DND-41 (cell line): ENCODE measurements at regions not wholly inside any gene's neighbourhood (a gene's known extent, or its start where the extent isn't known, plus 50 kb on each side); places are given as distances from the start of the nearest gene placed in this dataset.

Experiments used
- ATAC-seq: fragments of 200-7000 bp; cut with Tn5 transposase; 3 replicates; pipeline ENCODE4 v1.9.1; 2021; ENCODE audit warnings: low read depth; ENCODE audit not compliant: insufficient read depth
- DNase-seq: peaks from one replicate; pipeline ENCODE4 v3.0.0-alpha.2; 2020
- H2AFZ ChIP-seq: 2 replicates; pipeline ENCODE4 v1.6.0; 2012; ENCODE audit warnings: low read depth, low read length
- H3K27ac ChIP-seq: 2 replicates; pipeline ENCODE4 v1.5.1; 2012; ENCODE audit warnings: low read length, inconsistent platforms
- H3K27me3 ChIP-seq: fragments of 200-600 bp; sonication (generic); 2 replicates; pipeline ENCODE4 v1.6.0; 2012; ENCODE audit warnings: low read length, mild to moderate bottlenecking, inconsistent platforms; ENCODE audit not compliant: insufficient read depth, poor library complexity
- H3K36me3 ChIP-seq: 2 replicates; pipeline ENCODE4 v1.5.1; 2012; ENCODE audit warnings: low read length, inconsistent platforms; ENCODE audit not compliant: insufficient read depth
- H3K4me1 ChIP-seq: 2 replicates; pipeline ENCODE4 v1.5.1; 2012; ENCODE audit warnings: mild to moderate bottlenecking, low read length; ENCODE audit not compliant: insufficient read depth
- H3K4me2 ChIP-seq: 2 replicates; pipeline ENCODE4 v1.6.0; 2012; ENCODE audit warnings: mild to moderate bottlenecking, moderate library complexity, low read length, inconsistent platforms; ENCODE audit not compliant: insufficient read depth
- H3K4me3 ChIP-seq, 2 experiments: fragments of 200-600 bp in 1 of 2; shearing (Covaris generic) in 1 of 2; 2 replicates each; pipeline ENCODE4 v1.5.1; 2012 to 2016; ENCODE audit warnings: inconsistent platforms in 2 of 2, low read length in 2 of 2, mild to moderate bottlenecking in 2 of 2, low read depth in 1 of 2, moderate library complexity in 1 of 2
- H3K79me2 ChIP-seq: 2 replicates; pipeline ENCODE4 v1.6.0; 2012; ENCODE audit warnings: low read length, inconsistent platforms; ENCODE audit not compliant: insufficient read depth
- H3K9ac ChIP-seq: 2 replicates; pipeline ENCODE4 v1.6.0; 2012; ENCODE audit warnings: low read depth, mild to moderate bottlenecking, inconsistent platforms, low read length, moderate library complexity
- H3K9me3 ChIP-seq: 2 replicates; pipeline ENCODE4 v1.5.1; 2012; ENCODE audit warnings: low read length, moderate library complexity, mild to moderate bottlenecking, inconsistent platforms; ENCODE audit not compliant: insufficient read depth, severe bottlenecking
- H4K20me1 ChIP-seq: 2 replicates; pipeline ENCODE4 v1.6.0; 2012; ENCODE audit warnings: low read length; ENCODE audit not compliant: insufficient read depth
- CTCF ChIP-seq: IDR thresholded peaks from 2 replicates; pipeline ENCODE4 v1.5.1; 2012; ENCODE audit warnings: borderline replicate concordance, low read length, moderate library complexity, mild to moderate bottlenecking; ENCODE audit not compliant: poor library complexity, severe bottlenecking; ENCODE audit errors: extremely low read depth
- EZH2 ChIP-seq: IDR thresholded peaks from 3 replicates; pipeline ENCODE4 v1.6.1; 2012; ENCODE audit warnings: borderline replicate concordance, low read depth, mild to moderate bottlenecking, moderate library complexity, low read length, inconsistent platforms; ENCODE audit not compliant: severe bottlenecking

GRCh38 chr1:242826701-242827336, 302.3 kb upstream of the PLD5 start:
- H3K9me3 ChIP-seq: no peaks in the 10 kb centered on the region
- no peak for TF ChIP-seq EZH2
- TF ChIP-seq CTCF: no peak
- no peak overlapping the region for H2AFZ ChIP-seq
- ATAC-seq (no peak), DNase-seq (no peak)
- no peak overlapping the region for H3K9ac ChIP-seq
- H3K4me1 ChIP-seq: no peaks in the 10 kb centered on the region
- H3K27ac ChIP-seq: no peak overlapping the region
- H3K36me3 ChIP-seq: no peaks in the 10 kb centered on the region
- H3K4me3 ChIP-seq: no peak overlapping the region
- no peaks in the 10 kb centered on the region for H4K20me1 ChIP-seq
- no peak overlapping the region for H3K4me2 ChIP-seq
- H3K27me3 ChIP-seq: no peaks in the 10 kb centered on the region
- H3K79me2 ChIP-seq: no peaks in the 10 kb centered on the region

- no peak for DNase-seq
- no peaks in the 10 kb centered on the region for H4K20me1 ChIP-seq
- no peaks in the 10 kb centered on the region for H3K4me1 ChIP-seq
- no peaks in the 10 kb centered on the region for H3K27me3 ChIP-seq
- H3K9me3 ChIP-seq: no peaks in the 10 kb centered on the region
- ATAC-seq: no peak
- H3K9ac ChIP-seq: no peak overlapping the region
- H3K4me3 ChIP-seq: no peak overlapping the region
- TF ChIP-seq CTCF (no peak), EZH2 (no peak)
- H3K79me2 ChIP-seq: no peaks in the 10 kb centered on the region
- H2AFZ ChIP-seq: no peak overlapping the region
- H3K4me2 ChIP-seq: no peak overlapping the region
- H3K27ac ChIP-seq: no peak overlapping the region
- H3K36me3 ChIP-seq: no peaks in the 10 kb centered on the region
These were observed 299.9 kb upstream of the PLD5 start for GRCh38 chr1:242824435-242824834.

- TF ChIP-seq EZH2: no peak
- no peak for TF ChIP-seq CTCF
- H4K20me1 ChIP-seq: no peaks in the 10 kb centered on the region
- H3K9ac ChIP-seq: no peak overlapping the region
- no peaks in the 10 kb centered on the region for H3K4me1 ChIP-seq
- H3K79me2 ChIP-seq: no peaks in the 10 kb centered on the region
- no peaks in the 10 kb centered on the region for H3K36me3 ChIP-seq
- no peaks in the 10 kb centered on the region for H3K27me3 ChIP-seq
- DNase-seq (no peak), ATAC-seq (no peak)
- H2AFZ ChIP-seq: no peak overlapping the region
- no peaks in the 10 kb centered on the region for H3K9me3 ChIP-seq
- no peak overlapping the region for H3K4me3 ChIP-seq
- no peak overlapping the region for H3K27ac ChIP-seq
- H3K4me2 ChIP-seq: no peak overlapping the region
These were observed 289.1 kb upstream of the PLD5 start for GRCh38 chr1:242813490-242814091.
